ENCODE measurements at regions not wholly inside any gene's neighbourhood (a gene's known extent, or its start where the extent isn't known, plus 50 kb on each side); places are given as distances from the start of the nearest gene placed in this dataset.

- TF ChIP-seq TCF7L2 (IDR thresholded peaks at IDR 0.05; ENCODE audit: low read depth, low read length): no peak
- no peak for TF ChIP-seq ZHX1 (CRISPR knock-in tag; IDR thresholded peaks at IDR 0.05; ENCODE audit: low read depth)
- no peak for TF ChIP-seq SP1 (IDR thresholded peaks at IDR 0.05)
- no peak for TF ChIP-seq SP1 (CRISPR knock-in tag; IDR thresholded peaks at IDR 0.05)
- TF ChIP-seq ZNF605 (CRISPR knock-in tag; IDR thresholded peaks at IDR 0.05): no peak
- no peak for TF ChIP-seq ZNF607 (CRISPR knock-in tag; IDR thresholded peaks at IDR 0.05; ENCODE audit: borderline replicate concordance)
- TF ChIP-seq ZIK1 (CRISPR knock-in tag; IDR thresholded peaks at IDR 0.05; ENCODE audit: borderline replicate concordance, low read depth): no peak
- TF ChIP-seq ZNF431 (CRISPR knock-in tag; IDR thresholded peaks at IDR 0.05; ENCODE audit: borderline replicate concordance, low read depth): no peak
- no peak for TF ChIP-seq ZNF354B (CRISPR knock-in tag; IDR thresholded peaks at IDR 0.05)
- no peak for TF ChIP-seq CEBPG (CRISPR knock-in tag; IDR thresholded peaks at IDR 0.05)
- TF ChIP-seq ARID4A (CRISPR knock-in tag; IDR thresholded peaks at IDR 0.05; ENCODE audit: borderline replicate concordance): no peak
- TF ChIP-seq ZNF788 (CRISPR knock-in tag; IDR thresholded peaks at IDR 0.05; ENCODE audit: borderline replicate concordance): no peak
- no peak for TF ChIP-seq ZNF766 (CRISPR knock-in tag; IDR thresholded peaks at IDR 0.05; ENCODE audit: borderline replicate concordance)
These were observed 1165.3 kb downstream of the TAF11L14 start (continued) for GRCh38 chr5:18799482-18800128.

All from HepG2 (cell line).